Immature natural killer cell (primary cell): ENCODE measurements at regions not wholly inside any gene's neighbourhood (a gene's known extent, or its start where the extent isn't known, plus 50 kb on each side); places are given as distances from the start of the nearest gene placed in this dataset.
"Not testable (repeated sequence)": the region's sequence is repeated elsewhere in the genome, so short reads cannot be mapped to it uniquely, and the experiment has no call there.

Source experiments
- DNase-seq, 3 donors: peaks; one replicate each; pipeline ENCODE4 v3.0.0; 2022; ENCODE audit warnings: mixed read lengths in 1 of 3
- H3K27ac Mint-ChIP-seq, 6 donors: one replicate each; pipeline ENCODE4 v1.8.0; 2020; ENCODE audit warnings: mixed read lengths in 6 of 6, mild to moderate bottlenecking in 5 of 6, inconsistent platforms in 4 of 6, moderate library complexity in 3 of 6
- H3K27me3 Mint-ChIP-seq, 3 donors: one replicate each; pipeline ENCODE4 v1.8.0; 2020 to 2021; ENCODE audit warnings: low read depth in 3 of 3, mild to moderate bottlenecking in 3 of 3, mixed read lengths in 3 of 3, moderate library complexity in 3 of 3, inconsistent platforms in 1 of 3
- H3K36me3 Mint-ChIP-seq, 3 donors: one replicate each; pipeline ENCODE4 v1.8.0; 2020; ENCODE audit warnings: mixed read lengths in 3 of 3, inconsistent platforms in 2 of 3, mild to moderate bottlenecking in 2 of 3
- H3K4me1 Mint-ChIP-seq, 2 donors: one replicate each; pipeline ENCODE4 v1.8.0; 2020; ENCODE audit warnings: inconsistent platforms in 2 of 2, mild to moderate bottlenecking in 2 of 2, mixed read lengths in 2 of 2, moderate library complexity in 1 of 2
- H3K4me3 Mint-ChIP-seq, 5 donors: one replicate each; pipeline ENCODE4 v1.8.0; 2020; ENCODE audit warnings: mild to moderate bottlenecking in 5 of 5, mixed read lengths in 5 of 5, inconsistent platforms in 3 of 5, moderate library complexity in 3 of 5
- H3K9me3 Mint-ChIP-seq, 6 donors: one replicate each; pipeline ENCODE4 v1.8.0; 2020; ENCODE audit warnings: mild to moderate bottlenecking in 6 of 6, mixed read lengths in 6 of 6, inconsistent platforms in 4 of 6, moderate library complexity in 3 of 6

- Mint-ChIP-seq H3K4me1 (no peaks in the 10 kb centered on the region), H3K36me3 (no peaks in the 10 kb centered on the region), H3K27ac (no peak overlapping the region), H3K4me3 (no peak overlapping the region), H3K27me3 (peaks cover 1 to 2% (median 2%) of the 10 kb centered on the region in 3 donors), H3K9me3 (peaks cover 0 to 2% (median 0%) of the 10 kb centered on the region in 6 donors)
- no peak for DNase-seq
These were observed 144.2 kb upstream of the CITED2 start for GRCh38 chr6:139518556-139519091.

- not testable (repeated sequence) for DNase-seq, H3K36me3 Mint-ChIP-seq, H3K9me3 Mint-ChIP-seq, H3K4me1 Mint-ChIP-seq, H3K27ac Mint-ChIP-seq, H3K27me3 Mint-ChIP-seq, H3K4me3 Mint-ChIP-seq
These were observed 143.6 kb upstream of the CITED2 start for GRCh38 chr6:139517998-139518555.

DNA sequence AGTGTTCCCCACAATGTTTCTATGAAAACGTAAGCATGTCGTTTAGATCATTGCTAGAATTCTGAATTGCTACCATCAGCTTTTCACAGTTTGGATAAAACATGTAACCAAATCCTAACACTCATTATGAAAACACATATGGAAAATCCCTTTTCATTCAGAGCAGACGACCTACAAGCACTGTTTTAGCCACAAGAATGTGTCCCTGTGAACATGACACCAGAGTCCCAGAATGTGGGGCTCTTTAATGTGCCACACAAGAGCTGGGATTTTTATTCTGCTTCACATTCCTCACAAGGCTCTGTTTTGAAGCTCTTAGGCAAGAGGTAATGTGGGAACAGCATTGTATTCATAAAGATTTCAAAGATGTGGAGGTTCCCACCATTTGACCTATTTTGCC, 141.1 kb upstream of the CITED2 start:
- H3K36me3 Mint-ChIP-seq = no peaks in the 10 kb centered on the region
- H3K27me3 Mint-ChIP-seq = peaks cover 0 to 3% (median 2%) of the 10 kb centered on the region in 3 donors
- no peaks in the 10 kb centered on the region for H3K4me1 Mint-ChIP-seq
- H3K9me3 Mint-ChIP-seq = peaks cover 0 to 2% (median 0%) of the 10 kb centered on the region in 6 donors
- no peak overlapping the region for H3K4me3 Mint-ChIP-seq
- DNase-seq = no peak
- H3K27ac Mint-ChIP-seq = no peak overlapping the region

DNA sequence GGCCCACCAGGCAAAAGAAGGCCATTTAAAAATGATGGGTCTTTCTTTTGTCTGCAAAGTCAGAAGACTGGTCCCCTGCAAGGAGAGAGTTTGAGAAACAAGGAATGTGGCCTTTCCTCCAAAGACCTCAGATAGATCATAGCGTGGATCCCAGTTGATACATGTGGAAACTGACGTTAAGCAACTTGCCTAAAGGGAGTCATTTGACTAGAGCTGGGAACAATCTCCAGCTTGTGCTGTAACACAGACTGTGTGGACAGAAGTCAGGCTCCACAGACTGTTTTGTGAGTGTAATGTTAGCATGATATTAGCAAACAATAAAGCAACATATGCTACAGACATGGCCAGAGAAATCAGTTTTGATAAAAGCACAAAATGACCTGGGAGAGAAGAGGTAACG, 140.4 kb upstream of the CITED2 start:
- DNase-seq = no peak
- no peak overlapping the region for H3K27ac Mint-ChIP-seq
- H3K27me3 Mint-ChIP-seq = peaks cover 0 to 3% (median 2%) of the 10 kb centered on the region in 3 donors
- no peak overlapping the region for H3K4me3 Mint-ChIP-seq
- peaks cover 0 to 2% (median 0%) of the 10 kb centered on the region in 6 donors for H3K9me3 Mint-ChIP-seq
- no peaks in the 10 kb centered on the region for H3K36me3 Mint-ChIP-seq
- no peaks in the 10 kb centered on the region for H3K4me1 Mint-ChIP-seq

DNA sequence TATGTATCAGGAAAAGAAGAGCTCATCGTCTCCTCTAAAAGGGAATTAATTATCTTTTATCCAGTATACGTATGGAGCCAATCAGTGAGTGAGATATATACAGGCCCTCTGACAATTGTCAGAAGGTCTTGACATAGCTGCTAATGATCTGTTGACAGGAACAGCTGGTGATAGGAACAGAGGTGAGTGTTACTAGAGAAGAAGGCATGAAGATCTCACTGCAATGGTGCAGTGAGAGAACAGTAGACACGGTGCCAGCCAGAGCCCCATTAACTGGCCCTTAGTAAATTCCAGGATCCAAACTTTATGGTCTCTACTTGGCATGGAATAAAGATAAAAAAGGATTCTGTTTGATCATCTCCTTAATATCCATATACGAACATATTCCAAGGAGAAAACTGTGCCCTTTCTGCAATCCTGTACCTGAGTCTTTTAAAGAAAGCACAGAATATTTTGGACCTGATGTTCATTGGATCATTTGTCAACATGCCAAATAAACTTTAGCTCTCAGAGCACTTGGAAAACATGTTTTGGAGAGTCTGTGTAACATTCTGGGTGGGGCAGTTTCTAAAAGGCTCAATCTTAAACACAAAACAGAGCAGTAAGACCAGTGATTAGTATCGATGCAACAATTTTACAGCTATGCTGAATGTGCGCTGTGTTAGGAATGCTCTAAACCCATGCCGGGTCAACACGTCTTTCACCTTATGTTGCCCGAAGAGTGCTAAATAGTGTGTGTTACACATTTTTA, 135.8 kb upstream of the CITED2 start:
- DNase-seq = no peak
- Mint-ChIP-seq H3K27me3 (peaks cover 0 to 3% (median 0%) of the 10 kb centered on the region in 3 donors), H3K9me3 (no peaks in the 10 kb centered on the region), H3K27ac (no peak overlapping the region), H3K4me1 (no peaks in the 10 kb centered on the region), H3K36me3 (no peaks in the 10 kb centered on the region), H3K4me3 (no peak overlapping the region)

DNA sequence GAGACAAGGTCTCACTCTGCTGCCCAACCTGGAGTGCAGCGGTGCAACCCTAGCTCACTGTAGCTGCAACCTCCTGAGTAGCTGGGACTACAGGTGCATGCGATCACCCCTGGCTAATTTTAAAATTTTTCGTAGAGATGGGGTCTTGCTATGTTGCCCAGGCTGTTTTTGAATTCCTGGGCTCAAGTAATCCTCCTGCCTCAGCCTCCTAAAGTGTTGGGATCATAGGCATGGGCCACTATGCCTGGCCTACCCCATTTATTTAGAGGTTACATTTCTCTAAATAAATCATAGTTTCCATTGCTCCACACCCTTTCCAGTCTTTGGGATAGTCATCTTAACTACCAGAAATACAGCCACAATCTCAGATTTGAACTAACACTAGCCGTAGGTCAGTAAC, 134.7 kb upstream of the CITED2 start:
- Mint-ChIP-seq H3K4me1 (no peaks in the 10 kb centered on the region), H3K4me3 (no peak overlapping the region), H3K36me3 (no peaks in the 10 kb centered on the region), H3K27ac (no peak overlapping the region), H3K27me3 (peaks cover 0 to 3% (median 3%) of the 10 kb centered on the region in 3 donors), H3K9me3 (no peaks in the 10 kb centered on the region)
- DNase-seq = no peak

DNA sequence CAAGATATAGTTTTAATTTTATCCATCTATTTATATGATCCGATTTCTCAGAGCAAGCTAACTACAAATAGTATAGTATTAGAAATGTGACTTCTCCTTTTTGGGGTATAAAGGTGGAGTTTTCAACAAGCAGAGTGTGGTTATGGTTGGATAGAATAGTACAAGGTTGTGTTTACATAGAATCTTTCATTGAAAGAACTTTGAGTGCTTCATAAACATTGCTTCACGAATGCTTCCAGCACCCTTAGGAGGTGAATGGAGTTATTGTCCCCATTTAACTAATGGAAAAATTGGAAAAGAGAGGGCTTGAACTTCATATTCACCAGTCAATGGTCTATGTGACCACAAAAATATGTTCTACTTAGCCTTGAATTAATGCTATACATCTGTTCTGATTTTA, 134.1 kb upstream of the CITED2 start:
- H3K27ac Mint-ChIP-seq = no peak overlapping the region
- DNase-seq = no peak
- no peaks in the 10 kb centered on the region for H3K9me3 Mint-ChIP-seq
- H3K27me3 Mint-ChIP-seq = peaks cover 0 to 4% (median 3%) of the 10 kb centered on the region in 3 donors
- H3K36me3 Mint-ChIP-seq = no peaks in the 10 kb centered on the region
- H3K4me3 Mint-ChIP-seq = no peak overlapping the region
- no peaks in the 10 kb centered on the region for H3K4me1 Mint-ChIP-seq

DNA sequence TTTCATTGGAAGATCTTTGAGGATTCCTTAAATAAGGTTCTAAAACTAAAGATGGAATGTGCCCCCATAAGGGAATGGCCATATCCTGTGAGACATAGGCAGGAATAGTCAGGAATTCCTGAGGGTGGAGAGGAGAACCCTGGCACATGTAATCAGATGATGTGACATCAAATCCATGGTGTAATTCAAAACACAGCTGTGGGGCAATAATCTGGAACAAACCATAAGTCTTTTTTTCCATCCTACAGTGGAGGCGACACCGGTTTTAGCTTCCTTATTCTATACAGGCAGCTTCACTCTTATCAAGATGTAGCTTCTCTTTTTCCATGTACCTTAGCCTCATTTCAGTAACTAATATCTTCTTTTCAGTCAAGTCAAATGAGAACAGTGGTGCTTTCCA, 133.6 kb upstream of the CITED2 start:
- DNase-seq = no peak
- H3K4me1 Mint-ChIP-seq = no peaks in the 10 kb centered on the region
- no peaks in the 10 kb centered on the region for H3K36me3 Mint-ChIP-seq
- peaks cover 0 to 4% (median 0%) of the 10 kb centered on the region in 3 donors for H3K27me3 Mint-ChIP-seq
- no peaks in the 10 kb centered on the region for H3K9me3 Mint-ChIP-seq
- H3K4me3 Mint-ChIP-seq = no peak overlapping the region
- H3K27ac Mint-ChIP-seq = no peak overlapping the region

DNA sequence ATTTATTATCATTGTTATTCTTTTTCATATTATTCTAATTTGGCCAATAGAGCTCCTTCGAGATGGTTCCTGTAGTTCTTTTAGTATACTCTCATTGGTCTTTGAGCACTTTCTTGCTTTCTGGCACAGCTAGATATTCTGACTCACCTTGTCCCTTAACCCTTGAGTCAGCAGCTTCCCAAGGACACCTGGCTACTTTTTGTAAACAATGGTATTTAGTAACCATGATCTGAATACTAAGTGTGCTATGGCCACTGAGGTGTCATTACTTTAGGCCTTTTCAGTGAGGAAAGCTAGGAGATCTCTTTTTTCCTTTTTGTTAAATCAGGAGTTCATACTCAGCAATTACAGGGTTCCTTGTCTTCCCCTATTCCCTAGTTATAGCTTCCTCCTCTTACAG, 126.5 kb upstream of the CITED2 start:
- Mint-ChIP-seq H3K4me3 (no peak overlapping the region), H3K27me3 (peaks cover 0 to 5% (median 4%) of the 10 kb centered on the region in 3 donors), H3K4me1 (no peaks in the 10 kb centered on the region)

DNA sequence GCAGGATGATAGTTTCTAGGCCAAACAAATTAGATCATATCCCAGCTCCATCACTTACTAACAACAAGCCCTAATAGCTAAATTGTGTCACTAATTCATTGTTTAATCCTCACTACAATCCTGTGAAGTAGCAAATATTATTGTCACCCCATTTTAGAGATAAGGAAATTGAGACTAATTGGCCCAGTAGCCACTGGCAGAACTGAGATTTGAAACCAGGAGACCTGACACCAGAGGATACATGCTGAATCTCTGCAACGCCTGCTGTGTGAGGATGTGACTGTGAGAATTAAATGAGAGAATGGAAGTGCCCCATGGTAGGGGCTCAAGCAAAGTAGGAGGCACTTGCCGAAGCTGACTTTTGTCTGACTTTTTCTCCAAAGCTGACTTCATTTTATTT, 124.3 kb upstream of the CITED2 start:
- Mint-ChIP-seq H3K4me1 (no peaks in the 10 kb centered on the region), H3K4me3 (no peak overlapping the region), H3K36me3 (no peaks in the 10 kb centered on the region)

More for the DNA sequence above, 126.5 kb upstream of the CITED2 start:
- Mint-ChIP-seq H3K36me3 (no peaks in the 10 kb centered on the region), H3K9me3 (no peaks in the 10 kb centered on the region), H3K27ac (no peak overlapping the region)
- no peak for DNase-seq

GRCh38 chr6:139497345-139497961, 123.0 kb upstream of the CITED2 start:
- Mint-ChIP-seq H3K4me1 (no peaks in the 10 kb centered on the region), H3K4me3 (no peak overlapping the region), H3K9me3 (no peaks in the 10 kb centered on the region), H3K36me3 (no peaks in the 10 kb centered on the region), H3K27ac (no peak overlapping the region), H3K27me3 (peaks cover 0 to 2% (median 0%) of the 10 kb centered on the region in 3 donors)
- DNase-seq = no peak

More for the DNA sequence above, 124.3 kb upstream of the CITED2 start:
- H3K27me3 Mint-ChIP-seq = peaks cover 0 to 5% (median 0%) of the 10 kb centered on the region in 3 donors
- no peak for DNase-seq
- no peak overlapping the region for H3K27ac Mint-ChIP-seq
- H3K9me3 Mint-ChIP-seq = no peaks in the 10 kb centered on the region

GRCh38 chr6:139496654-139497344, 122.4 kb upstream of the CITED2 start:
- Mint-ChIP-seq H3K4me3 (no peak overlapping the region), H3K36me3 (no peaks in the 10 kb centered on the region), H3K27ac (no peak overlapping the region), H3K27me3 (peaks cover 0 to 2% (median 0%) of the 10 kb centered on the region in 3 donors), H3K9me3 (no peaks in the 10 kb centered on the region), H3K4me1 (no peaks in the 10 kb centered on the region)
- no peak for DNase-seq

DNA sequence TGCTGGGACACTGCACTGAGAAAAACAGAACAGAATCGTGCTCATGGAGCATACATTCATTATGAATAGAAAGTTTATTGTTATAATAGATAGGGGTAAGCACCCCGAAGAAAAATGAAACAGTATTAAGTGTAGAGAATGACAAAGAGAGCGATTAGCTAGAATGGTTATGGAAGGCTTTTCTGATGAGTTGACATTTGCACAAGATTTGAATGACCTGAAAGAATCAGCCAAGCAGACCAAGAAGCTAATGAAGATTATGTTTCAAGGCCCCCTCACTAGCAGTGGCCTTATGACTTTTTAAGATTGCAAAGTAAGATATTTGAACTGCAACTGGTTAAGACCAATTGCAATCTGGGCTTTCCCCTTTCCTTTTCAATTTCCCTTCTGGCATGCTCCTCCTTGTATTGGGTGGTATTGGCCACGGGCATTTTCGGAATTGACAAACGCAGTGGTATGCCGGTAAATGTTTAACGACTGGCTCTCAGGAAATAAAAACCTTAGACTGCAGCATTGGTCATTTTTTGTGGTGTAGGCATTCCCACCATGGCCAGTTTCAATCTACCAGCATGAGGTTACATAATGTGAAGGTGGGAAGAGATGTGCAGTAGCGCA, 120.0 kb upstream of the CITED2 start:
- H3K27me3 Mint-ChIP-seq = peaks cover 0 to 7% (median 4%) of the 10 kb centered on the region in 3 donors
- H3K9me3 Mint-ChIP-seq = no peaks in the 10 kb centered on the region
- no peak overlapping the region for H3K27ac Mint-ChIP-seq
- no peak for DNase-seq
- H3K4me3 Mint-ChIP-seq = no peak overlapping the region
- H3K4me1 Mint-ChIP-seq = peaks cover 7 to 15% of the 10 kb centered on the region in 2 donors
- H3K36me3 Mint-ChIP-seq = no peaks in the 10 kb centered on the region
